ENCODE measurements at regions not wholly inside any gene's neighbourhood (a gene's known extent, or its start where the extent isn't known, plus 50 kb on each side); places are given as distances from the start of the nearest gene placed in this dataset.

- TF ChIP-seq CTCF (IDR thresholded peaks at IDR 0.05; ENCODE audit: extremely low read depth, missing control alignments) = no peak
- no peak for DNase-seq (ENCODE audit: low spot score)
These were observed 50.5 kb upstream of the ARHGEF3 start for GRCh38 chr3:56851966-56852884.
